Upper lobe of right lung (tissue), 1 donor: ENCODE measurements at regions not wholly inside any gene's neighbourhood (a gene's known extent, or its start where the extent isn't known, plus 50 kb on each side); places are given as distances from the start of the nearest gene placed in this dataset.

ENCODE experiments used
- ATAC-seq: fragments of 200-7000 bp; cut with Tn5 transposase; one replicate; pipeline ENCODE4 v1.9.1; 2020; ENCODE audit warnings: mild to moderate bottlenecking, moderate library complexity
- DNase-seq: peaks from one replicate; pipeline ENCODE4 v3.0.0-alpha.2; 2020
- H3K27ac ChIP-seq: fragments of 200-600 bp; one replicate; pipeline ENCODE4 v1.8.0; 2022
- H3K27me3 ChIP-seq: fragments of 200-600 bp; one replicate; pipeline ENCODE4 v1.8.0; 2022; ENCODE audit warnings: mild to moderate bottlenecking
- H3K36me3 ChIP-seq: fragments of 200-600 bp; one replicate; pipeline ENCODE4 v1.8.0; 2022
- H3K4me1 ChIP-seq: fragments of 200-600 bp; one replicate; pipeline ENCODE4 v1.8.0; 2022
- H3K4me3 ChIP-seq: fragments of 200-600 bp; one replicate; pipeline ENCODE4 v1.8.0; 2022; ENCODE audit warnings: mild to moderate bottlenecking
- H3K9me3 ChIP-seq: fragments of 200-600 bp; one replicate; pipeline ENCODE4 v1.8.0; 2022
- CTCF ChIP-seq: fragments of 200-600 bp; IDR thresholded peaks from one replicate; pipeline ENCODE4 v1.8.0; 2022; ENCODE audit warnings: antibody characterized with exemption
- intact Hi-C: fragments of 100-400 bp; cut with DNase I; formaldehyde crosslinking; loops from one replicate; pipeline ENCODE4 v1.11.0; 2022
- donor health status: DM: no; HTN: yes; CAD: no; lungs with severe emphysema.

DNA sequence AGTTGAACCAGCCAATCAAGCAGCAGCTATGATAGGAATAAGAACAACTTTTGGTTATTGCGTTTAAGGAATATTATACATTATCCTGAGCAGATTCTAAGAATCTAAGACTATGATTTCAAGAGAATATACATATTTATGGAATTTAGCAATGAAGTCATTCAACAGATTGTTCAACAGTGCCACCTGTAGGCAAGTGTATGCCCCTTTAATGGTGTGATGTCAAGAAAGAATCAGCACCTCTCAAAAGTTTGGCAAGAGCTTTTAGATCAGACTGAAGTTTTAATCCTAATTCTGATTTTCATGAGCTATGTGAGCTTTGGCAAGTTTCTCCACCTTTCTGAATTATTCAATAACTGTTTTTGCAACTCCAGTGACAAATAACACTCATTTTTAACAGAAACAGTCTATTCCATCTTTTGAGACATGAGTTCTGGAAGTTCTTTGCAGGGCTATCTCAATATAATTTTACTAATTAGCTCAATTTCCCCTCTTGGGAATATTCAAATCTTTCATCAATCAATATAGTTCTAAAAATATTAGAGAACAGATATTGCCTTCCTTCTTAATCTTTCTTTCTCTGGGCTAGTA is 474.3 kb upstream of the TOM1L1 start:
- TF ChIP-seq CTCF, result peak; percentile 40
- H3K27me3 ChIP-seq, result no peaks in the 10 kb centered on the region
- H3K27ac ChIP-seq, result no peak overlapping the region
- ATAC-seq, result no peak
- H3K36me3 ChIP-seq, result no peaks in the 10 kb centered on the region
- no peaks in the 10 kb centered on the region for H3K9me3 ChIP-seq
- no peaks in the 10 kb centered on the region for H3K4me1 ChIP-seq
- intact Hi-C loops, result no loop called here
- no peak overlapping the region for H3K4me3 ChIP-seq
- DNase-seq, result no peak

DNA sequence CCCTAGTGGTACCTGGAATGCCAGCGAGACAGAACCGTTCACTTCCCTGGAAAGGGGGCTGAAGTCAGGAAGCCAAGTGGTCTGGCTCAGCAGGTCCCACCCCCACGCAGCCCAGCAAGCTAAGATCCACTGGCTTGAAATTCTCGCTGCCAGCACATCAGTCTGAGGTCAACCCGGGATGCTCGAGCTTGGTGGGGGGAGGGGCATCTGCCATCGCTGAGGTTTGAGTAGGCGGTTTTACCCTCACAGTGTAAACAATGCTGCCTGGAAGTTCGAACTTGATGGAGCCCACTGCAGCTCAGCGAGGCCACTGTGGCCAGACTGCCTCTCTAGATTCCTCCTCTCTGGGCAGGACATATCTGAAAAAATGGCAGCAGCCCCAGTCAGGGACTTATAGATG is 464.7 kb upstream of the TOM1L1 start:
- no peak for TF ChIP-seq CTCF
- ATAC-seq (no peak), DNase-seq (no peak)
- Histone ChIP-seq H3K36me3 (no peaks in the 10 kb centered on the region), H3K4me3 (no peak overlapping the region), H3K27me3 (no peaks in the 10 kb centered on the region), H3K4me1 (no peaks in the 10 kb centered on the region), H3K9me3 (no peaks in the 10 kb centered on the region), H3K27ac (no peak overlapping the region)
- intact Hi-C loops, result no loop called here

DNA sequence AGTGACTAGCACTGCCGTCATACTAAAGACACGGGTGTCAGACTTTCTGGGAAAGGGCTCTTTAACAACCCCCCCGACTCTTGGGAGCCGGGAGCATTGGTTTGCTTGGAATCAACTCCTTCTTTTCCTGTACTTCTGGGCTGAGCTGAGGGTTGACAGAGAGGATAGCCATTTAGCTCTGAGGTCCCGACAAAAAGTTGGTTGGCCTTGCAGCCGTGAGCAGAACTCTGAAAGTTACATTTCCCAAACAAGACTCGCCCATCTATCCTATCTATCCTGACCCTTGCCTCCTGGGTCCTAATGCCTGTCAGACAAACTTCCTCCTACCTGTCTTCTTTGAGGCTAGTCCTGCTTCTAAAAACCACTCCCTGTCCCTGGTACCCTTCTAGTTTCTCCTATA is 460.8 kb upstream of the TOM1L1 start:
- no peak overlapping the region for H3K27ac ChIP-seq
- no peaks in the 10 kb centered on the region for H3K36me3 ChIP-seq
- ATAC-seq (no peak), DNase-seq (no peak)
- no peaks in the 10 kb centered on the region for H3K27me3 ChIP-seq
- H3K9me3 ChIP-seq, result no peaks in the 10 kb centered on the region
- TF ChIP-seq CTCF, result no peak
- H3K4me3 ChIP-seq, result no peak overlapping the region
- intact Hi-C loops, result no loop called here
- H3K4me1 ChIP-seq, result no peaks in the 10 kb centered on the region

GRCh38 chr17:54451051-54451450 is 449.6 kb upstream of the TOM1L1 start:
- H3K4me1 ChIP-seq, result no peaks in the 10 kb centered on the region
- no peaks in the 10 kb centered on the region for H3K27me3 ChIP-seq
- no peak for TF ChIP-seq CTCF

DNA sequence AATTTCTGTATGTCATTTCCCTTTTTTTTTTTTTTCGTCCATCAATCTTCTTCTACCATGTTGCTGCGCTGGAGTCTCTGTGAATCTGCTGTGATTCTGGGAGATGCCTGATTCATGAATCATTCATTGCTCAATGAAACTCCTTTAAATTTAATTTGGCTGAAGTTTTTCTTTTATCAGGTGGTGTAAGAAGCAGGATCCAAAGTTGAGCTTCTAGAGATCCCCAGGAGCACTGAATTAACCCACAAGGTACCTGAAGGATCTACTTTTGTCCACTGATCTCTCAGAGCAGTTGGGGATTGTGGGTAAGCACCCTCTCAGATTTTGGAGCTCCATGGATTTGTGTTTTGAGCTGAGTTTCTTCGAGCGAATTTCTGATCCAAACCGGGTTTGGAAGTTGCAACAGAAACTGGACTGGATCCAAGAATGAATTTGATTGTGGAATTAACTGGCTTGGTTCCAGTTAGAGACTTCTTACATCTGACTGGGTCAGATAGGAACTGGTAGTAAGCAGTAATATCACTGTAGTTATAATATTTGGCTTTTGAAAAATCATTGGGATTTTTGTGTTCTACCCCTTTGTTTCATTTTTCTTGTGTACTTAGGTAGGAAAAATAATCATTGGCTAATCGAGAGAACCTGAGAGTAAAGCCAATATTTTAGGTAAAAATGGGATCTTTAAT is 447.8 kb upstream of the TOM1L1 start:
- H3K36me3 ChIP-seq, result no peaks in the 10 kb centered on the region
- no peaks in the 10 kb centered on the region for H3K9me3 ChIP-seq
- intact Hi-C loops, result no loop called here
- no peak for TF ChIP-seq CTCF
- H3K4me3 ChIP-seq, result no peak overlapping the region
- H3K27me3 ChIP-seq, result no peaks in the 10 kb centered on the region
- H3K27ac ChIP-seq, result no peak overlapping the region
- ATAC-seq, result no peak
- H3K4me1 ChIP-seq, result no peaks in the 10 kb centered on the region
- no peak for DNase-seq

More at GRCh38 chr17:54451051-54451450, 449.6 kb upstream of the TOM1L1 start:
- no peaks in the 10 kb centered on the region for H3K36me3 ChIP-seq
- H3K4me3 ChIP-seq, result no peak overlapping the region
- intact Hi-C loops, result no loop called here
- DNase-seq (no peak), ATAC-seq (no peak)
- no peak overlapping the region for H3K27ac ChIP-seq
- no peaks in the 10 kb centered on the region for H3K9me3 ChIP-seq
